Endothelial cell of umbilical vein (primary cell): ENCODE measurements at regions not wholly inside any gene's neighbourhood (a gene's known extent, or its start where the extent isn't known, plus 50 kb on each side); places are given as distances from the start of the nearest gene placed in this dataset.

ENCODE experiments used
- BruUV-seq: library from RNA; stranded (reverse); fragments of 400-500 nt; replicated peaks from 2 replicates; lab custom pipeline; 2021; lab: Mats Ljungman, UMichigan
- CTCF ChIA-PET: fragments of 300-600, 350-600 bp; sonication (Branson Sonifier 250); formaldehyde crosslinking; loops from one replicate; lab custom pipeline; 2021; ENCODE audit warnings: antibody characterized with exemption, inconsistent platforms; lab: Charles Lee
- POLR2A ChIA-PET: fragments of 300-600, 350-600 bp; sonication (Branson Sonifier 250); formaldehyde crosslinking; loops from one replicate; lab custom pipeline; 2021; ENCODE audit warnings: antibody characterized with exemption, inconsistent platforms; lab: Charles Lee
- DNase-seq: peaks from one replicate; pipeline ENCODE4 v3.0.0-alpha.2; 2011; ENCODE audit warnings: low read depth, low spot score
- FAIRE-seq: peaks from 2 replicates; lab custom pipeline; 2011; peaks lifted over from hg19 to GRCh38; lab: Jason Lieb, UNC
- H2AFZ ChIP-seq: 2 replicates; pipeline ENCODE4 v1.6.0; 2012; ENCODE audit warnings: low read depth, low read length, control low read depth, inconsistent platforms
- H3K27ac ChIP-seq: 2 replicates; pipeline ENCODE4 v1.5.1; 2011; ENCODE audit warnings: low read depth, mild to moderate bottlenecking, control low read depth, low read length, moderate library complexity; ENCODE audit not compliant: insufficient read depth
- H3K27me3 ChIP-seq, 2 experiments: 2 replicates each; pipeline versions ENCODE4 v1.6.0 to v1.6.1; 2011; ENCODE audit warnings: low read length in 2 of 2, mixed read lengths in 1 of 2; ENCODE audit not compliant: control insufficient read depth in 2 of 2, insufficient read depth in 2 of 2
- H3K36me3 ChIP-seq, 2 experiments: 2 replicates in 1 of 2; 3 replicates in 1 of 2; pipeline ENCODE4 v1.5.1; 2011; ENCODE audit warnings: low read length in 2 of 2, mild to moderate bottlenecking in 1 of 2, moderate library complexity in 1 of 2; ENCODE audit not compliant: control insufficient read depth in 2 of 2, insufficient read depth in 2 of 2; ENCODE audit errors: extremely low read depth in 1 of 2
- H3K4me1 ChIP-seq: 3 replicates; pipeline ENCODE4 v1.5.1; 2011; ENCODE audit warnings: mild to moderate bottlenecking, low read length; ENCODE audit not compliant: control insufficient read depth, insufficient read depth; ENCODE audit errors: extremely low read depth
- H3K4me2 ChIP-seq: 2 replicates; pipeline ENCODE4 v1.6.1; 2011; ENCODE audit warnings: low read length, control low read depth, mixed read lengths; ENCODE audit not compliant: insufficient read depth
- H3K4me3 ChIP-seq, 3 experiments: fragments of 200-600 bp in 1 of 3; sonication (generic), shearing (Covaris generic) in 1 of 3; replicated peaks in 1 of 3; 2 replicates each; pipeline ENCODE4 v1.5.1; 2011 to 2016; ENCODE audit warnings: control low read depth in 3 of 3, low read length in 3 of 3, mild to moderate bottlenecking in 2 of 3, inconsistent platforms in 1 of 3, low read depth in 1 of 3, moderate library complexity in 1 of 3; ENCODE audit not compliant: insufficient read depth in 1 of 3
- H3K79me2 ChIP-seq: 2 replicates; pipeline ENCODE4 v1.6.0; 2012; ENCODE audit warnings: low read length, inconsistent platforms; ENCODE audit not compliant: control insufficient read depth, insufficient read depth
- H3K9ac ChIP-seq: replicated peaks from 2 replicates; pipeline ENCODE3; 2011; ENCODE audit warnings: low read length, control low read depth; ENCODE audit not compliant: insufficient read depth; ENCODE audit errors: extremely low read depth
- H3K9me1 ChIP-seq: replicated peaks from 3 replicates; pipeline ENCODE4 v1.6.0; 2011; ENCODE audit warnings: mild to moderate bottlenecking, low read length; ENCODE audit not compliant: control insufficient read depth, insufficient read depth; ENCODE audit errors: extremely low read depth
- H3K9me3 ChIP-seq: replicated peaks from 2 replicates; pipeline ENCODE4 v1.5.1; 2012; ENCODE audit warnings: low read length, inconsistent platforms; ENCODE audit not compliant: control insufficient read depth, insufficient read depth
- H4K20me1 ChIP-seq: replicated peaks from 2 replicates; pipeline ENCODE3; 2011; ENCODE audit warnings: mild to moderate bottlenecking, low read length; ENCODE audit not compliant: control insufficient read depth, insufficient read depth; ENCODE audit errors: extremely low read depth
- CTCF ChIP-seq, 2 donors: IDR thresholded peaks; 1 replicate in 1 of 2; 2 replicates in 1 of 2; pipeline ENCODE4 v1.5.1; 2011; ENCODE audit warnings: low read length in 2 of 2, mild to moderate bottlenecking in 2 of 2, moderate library complexity in 2 of 2, control low read depth in 1 of 2, inconsistent platforms in 1 of 2, low read depth in 1 of 2; ENCODE audit not compliant: insufficient read depth in 1 of 2; ENCODE audit errors: extremely low read depth in 1 of 2
- EZH2 ChIP-seq: IDR thresholded peaks from 2 replicates; pipeline ENCODE4 v1.6.1; 2012; ENCODE audit warnings: borderline replicate concordance, low read depth, mild to moderate bottlenecking, moderate library complexity, low read length, inconsistent platforms; ENCODE audit not compliant: severe bottlenecking
- FOS ChIP-seq: IDR thresholded peaks from 2 replicates; pipeline ENCODE4 v1.6.1; 2011; ENCODE audit warnings: mild to moderate bottlenecking, low read length, moderate library complexity, borderline replicate concordance; ENCODE audit not compliant: insufficient read depth
- GATA2 ChIP-seq: IDR thresholded peaks from 2 replicates; pipeline ENCODE4 v1.7.0; 2011; ENCODE audit warnings: low read depth, mild to moderate bottlenecking, moderate library complexity, mixed read lengths, low read length; ENCODE audit not compliant: insufficient read length, insufficient read depth
- JUN ChIP-seq: IDR thresholded peaks from 2 replicates; pipeline ENCODE4 v1.6.1; 2011; ENCODE audit warnings: borderline replicate concordance, low read depth; ENCODE audit not compliant: insufficient read length, insufficient read depth
- MAX ChIP-seq: IDR thresholded peaks from 2 replicates; pipeline ENCODE4 v1.6.1; 2011; ENCODE audit not compliant: insufficient read depth, insufficient read length
- MYC ChIP-seq: IDR thresholded peaks from one replicate; pipeline ENCODE4 v1.6.1; 2011; ENCODE audit warnings: mild to moderate bottlenecking, low read depth, low read length
- POLR2A ChIP-seq: IDR thresholded peaks from 2 replicates; pipeline ENCODE4 v1.6.1; 2012; ENCODE audit warnings: low read depth, mild to moderate bottlenecking, control low read depth, low read length
- POLR2AphosphoS5 ChIP-seq: IDR thresholded peaks from 2 replicates; pipeline ENCODE4 v1.6.1; 2012; ENCODE audit warnings: low read depth, mild to moderate bottlenecking, control low read depth, low read length, moderate library complexity; ENCODE audit not compliant: insufficient read depth
- dilution Hi-C: fragments of 300-500 bp; cut with MboI; formaldehyde crosslinking; loops from one replicate; pipeline ENCODE4 v1.15.0; 2019; ENCODE audit warnings: low sequenced_read_pairs; ENCODE audit not compliant: extremely low pct_ligation_motif_present
- intact Hi-C: fragments of 100-400 bp; cut with micrococcal nuclease; formaldehyde crosslinking; loops from one replicate; pipeline ENCODE4 v1.10.0; 2022

GRCh38 chr9:26158631-26159150 is 480.4 kb upstream of the TUSC1 start:
- POLR2A ChIA-PET = no interaction called here
- no peak overlapping the region for H3K9ac ChIP-seq
- dilution Hi-C loops = no loop called here

GRCh38 chr9:26157411-26157810 is 479.2 kb upstream of the TUSC1 start:
- H3K9me3 ChIP-seq = no peaks in the 10 kb centered on the region
- no peak for FAIRE-seq
- BruUV-seq = no TSS peak
- H3K27ac ChIP-seq = no peak overlapping the region
- H3K79me2 ChIP-seq = no peaks in the 10 kb centered on the region
- H3K4me2 ChIP-seq = no peak overlapping the region
- peaks cover 2% of the 10 kb centered on the region for H3K4me1 ChIP-seq
- no peaks in the 10 kb centered on the region for H3K9me1 ChIP-seq
- dilution Hi-C loops (no loop called here), intact Hi-C loops (no loop called here)
- no peak overlapping the region for H3K4me3 ChIP-seq
- ChIA-PET POLR2A (no interaction called here), CTCF (no interaction called here)
- DNase-seq = no peak
- H3K9ac ChIP-seq = no peak overlapping the region
- no peaks in the 10 kb centered on the region for H4K20me1 ChIP-seq
- no peaks in the 10 kb centered on the region for H3K36me3 ChIP-seq
- TF ChIP-seq MYC (no peak), FOS (no peak), JUN (no peak), GATA2 (no peak), EZH2 (no peak), POLR2AphosphoS5 (no peak), CTCF (IDR thresholded peaks at IDR 0.05; ENCODE audit: extremely low read depth in 1 of 2, insufficient read depth in 1 of 2, low read depth in 1 of 2, low read length in 2 of 2) (no peak), MAX (no peak), POLR2A (no peak)
- H3K27me3 ChIP-seq = no peaks in the 10 kb centered on the region
- H2AFZ ChIP-seq = no peak overlapping the region

More at GRCh38 chr9:26158631-26159150, 480.4 kb upstream of the TUSC1 start:
- H3K9me3 ChIP-seq = no peaks in the 10 kb centered on the region
- H3K36me3 ChIP-seq = no peaks in the 10 kb centered on the region
- H3K4me1 ChIP-seq = peaks cover 2% of the 10 kb centered on the region
- no TSS peak for BruUV-seq
- intact Hi-C loops = no loop called here
- FAIRE-seq (no peak), DNase-seq (no peak)
- H4K20me1 ChIP-seq = no peaks in the 10 kb centered on the region
- TF ChIP-seq EZH2 (no peak), MAX (no peak), JUN (no peak), GATA2 (peak; percentile 37), POLR2A (no peak)
- H3K4me3 ChIP-seq = no peak overlapping the region
- no peak overlapping the region for H2AFZ ChIP-seq
- H3K27ac ChIP-seq = no peak overlapping the region
- H3K27me3 ChIP-seq = no peaks in the 10 kb centered on the region
- H3K9me1 ChIP-seq = no peaks in the 10 kb centered on the region
- no peak overlapping the region for H3K4me2 ChIP-seq
- CTCF ChIA-PET = no interaction called here
- H3K79me2 ChIP-seq = no peaks in the 10 kb centered on the region
